CD4-positive, alpha-beta T cell treated with Interleukin-1 beta for 1 hour (primary cell): ENCODE measurements at regions not wholly inside any gene's neighbourhood (a gene's known extent, or its start where the extent isn't known, plus 50 kb on each side); places are given as distances from the start of the nearest gene placed in this dataset.

Experiments used
- DNase-seq, 2 donors: peaks; one replicate each; pipeline ENCODE4 v3.0.0-alpha.2; 2020 to 2022

GRCh38 chr3:56890448-56891091 lies 88.8 kb upstream of the ARHGEF3 start:
- peak in 1 of 2 donors; percentile 44 for DNase-seq

GRCh38 chr3:56889131-56889530 lies 87.4 kb upstream of the ARHGEF3 start:
- DNase-seq = no peak

GRCh38 chr3:56887402-56888025 lies 85.8 kb upstream of the ARHGEF3 start:
- DNase-seq = peak; percentile 3 to 45

- DNase-seq = no peak
Measured at GRCh38 chr3:56886314-56886713, 84.6 kb upstream of the ARHGEF3 start.

GRCh38 chr3:56885879-56886278 lies 84.1 kb upstream of the ARHGEF3 start:
- no peak for DNase-seq

- no peak for DNase-seq
Measured at GRCh38 chr3:56885453-56885852, 83.7 kb upstream of the ARHGEF3 start.

- no peak for DNase-seq
Measured at GRCh38 chr3:56884387-56884786, 82.6 kb upstream of the ARHGEF3 start.

- DNase-seq = no peak
Measured at GRCh38 chr3:56883828-56884227, 82.1 kb upstream of the ARHGEF3 start.

GRCh38 chr3:56882896-56883295 lies 81.1 kb upstream of the ARHGEF3 start:
- no peak for DNase-seq

GRCh38 chr3:56881841-56882240 lies 80.1 kb upstream of the ARHGEF3 start:
- DNase-seq = no peak

- DNase-seq = no peak
Measured at GRCh38 chr3:56880720-56881575, 79.2 kb upstream of the ARHGEF3 start.

GRCh38 chr3:56879436-56880215 lies 77.9 kb upstream of the ARHGEF3 start:
- no peak for DNase-seq

GRCh38 chr3:56878074-56878473 lies 76.3 kb upstream of the ARHGEF3 start:
- DNase-seq = peak; percentile 9 to 26

- DNase-seq = no peak
Measured at GRCh38 chr3:56876916-56877315, 75.2 kb upstream of the ARHGEF3 start.

- no peak for DNase-seq
Measured at GRCh38 chr3:56874269-56874668, 72.5 kb upstream of the ARHGEF3 start.

- no peak for DNase-seq
Measured at GRCh38 chr3:56870436-56870835, 68.7 kb upstream of the ARHGEF3 start.

GRCh38 chr3:56869157-56869889 lies 67.6 kb upstream of the ARHGEF3 start:
- no peak for DNase-seq

GRCh38 chr3:56868706-56869105 lies 67.0 kb upstream of the ARHGEF3 start:
- no peak for DNase-seq

GRCh38 chr3:56867671-56868070 lies 65.9 kb upstream of the ARHGEF3 start:
- no peak for DNase-seq

GRCh38 chr3:56864918-56865524 lies 63.3 kb upstream of the ARHGEF3 start:
- DNase-seq = no peak

GRCh38 chr3:56864090-56864489 lies 62.3 kb upstream of the ARHGEF3 start:
- no peak for DNase-seq
